ENCODE measurements at regions not wholly inside any gene's neighbourhood (a gene's known extent, or its start where the extent isn't known, plus 50 kb on each side); places are given as distances from the start of the nearest gene placed in this dataset.
"Not testable (repeated sequence)": the region's sequence is repeated elsewhere in the genome, so short reads cannot be mapped to it uniquely, and the experiment has no call there.

GRCh38 chr4:112708772-112709171 lies 71.8 kb downstream of the LARP7 start:
- no peak for TF ChIP-seq CTCF (IDR thresholded peaks at IDR 0.05)
- no peak overlapping the region for H3K4me3 Mint-ChIP-seq
- peaks cover 38% of the 10 kb centered on the region for H3K27me3 Mint-ChIP-seq
- no peak overlapping the region for H3K27ac Mint-ChIP-seq
- ChIA-PET CTCF (no interaction called here), POLR2A (no interaction called here)
- H3K36me3 Mint-ChIP-seq (ENCODE audit: low read depth), result peaks cover 4% of the 10 kb centered on the region
- DNase-seq (no peak), ATAC-seq (ENCODE audit: low read depth) (no peak)
- intact Hi-C loops (cut with micrococcal nuclease), result no loop called here
- no peaks in the 10 kb centered on the region for H3K9me3 Mint-ChIP-seq
- peaks cover 18% of the 10 kb centered on the region for H3K4me1 Mint-ChIP-seq

GRCh38 chr4:112714922-112715901 lies 78.3 kb downstream of the LARP7 start:
- no peak overlapping the region for H3K27ac Mint-ChIP-seq
- intact Hi-C loops (cut with micrococcal nuclease), result no loop called here
- ATAC-seq (ENCODE audit: low read depth), result no peak
- H3K4me1 Mint-ChIP-seq, result peaks cover 5% of the 10 kb centered on the region
- ChIA-PET CTCF (no interaction called here), POLR2A (no interaction called here)
- no peak for DNase-seq
- peaks cover 2% of the 10 kb centered on the region for H3K27me3 Mint-ChIP-seq
- H3K9me3 Mint-ChIP-seq, result no peaks in the 10 kb centered on the region
- no peak for TF ChIP-seq CTCF (IDR thresholded peaks at IDR 0.05)
- no peak overlapping the region for H3K4me3 Mint-ChIP-seq
- H3K36me3 Mint-ChIP-seq (ENCODE audit: low read depth), result no peaks in the 10 kb centered on the region

- no peak overlapping the region for H3K4me3 Mint-ChIP-seq
- no peaks in the 10 kb centered on the region for H3K9me3 Mint-ChIP-seq
- CTCF ChIA-PET, result no interaction called here
- TF ChIP-seq CTCF (IDR thresholded peaks at IDR 0.05), result no peak
- peaks cover 2% of the 10 kb centered on the region for H3K27me3 Mint-ChIP-seq
- POLR2A ChIA-PET, result no interaction called here
- H3K4me1 Mint-ChIP-seq, result peaks cover 5% of the 10 kb centered on the region
- no peak overlapping the region for H3K27ac Mint-ChIP-seq
- DNase-seq (no peak), ATAC-seq (ENCODE audit: low read depth) (no peak)
- no peaks in the 10 kb centered on the region for H3K36me3 Mint-ChIP-seq (ENCODE audit: low read depth)
- intact Hi-C loops (cut with micrococcal nuclease), result no loop called here
Measured at GRCh38 chr4:112717856-112718255, 80.9 kb downstream of the LARP7 start.

- DNase-seq (no peak), ATAC-seq (ENCODE audit: low read depth) (no peak)
- Mint-ChIP-seq H3K27me3 (peaks cover 5% of the 10 kb centered on the region), H3K4me1 (peaks cover 5% of the 10 kb centered on the region), H3K27ac (no peak overlapping the region), H3K36me3 (ENCODE audit: low read depth) (no peaks in the 10 kb centered on the region), H3K9me3 (no peaks in the 10 kb centered on the region), H3K4me3 (no peak overlapping the region)
- ChIA-PET CTCF (no interaction called here), POLR2A (no interaction called here)
- intact Hi-C loops (cut with micrococcal nuclease), result no loop called here
- no peak for TF ChIP-seq CTCF (IDR thresholded peaks at IDR 0.05)
Measured at GRCh38 chr4:112721627-112722026, 84.7 kb downstream of the LARP7 start.

GRCh38 chr4:112726041-112726440 lies 89.1 kb downstream of the LARP7 start:
- ChIA-PET CTCF (no interaction called here), POLR2A (no interaction called here)
- TF ChIP-seq CTCF (IDR thresholded peaks at IDR 0.05), result no peak
- intact Hi-C loops (cut with micrococcal nuclease), result no loop called here
- no peak for ATAC-seq (ENCODE audit: low read depth)
- Mint-ChIP-seq H3K9me3 (no peaks in the 10 kb centered on the region), H3K27me3 (peaks cover 5% of the 10 kb centered on the region), H3K36me3 (ENCODE audit: low read depth) (no peaks in the 10 kb centered on the region), H3K27ac (no peak overlapping the region), H3K4me3 (no peak overlapping the region), H3K4me1 (no peaks in the 10 kb centered on the region)
- DNase-seq, result no peak

GRCh38 chr4:112727728-112728127 lies 90.8 kb downstream of the LARP7 start:
- H3K36me3 Mint-ChIP-seq (ENCODE audit: low read depth); H3K27ac Mint-ChIP-seq; intact Hi-C loops (cut with micrococcal nuclease); POLR2A ChIA-PET; H3K9me3 Mint-ChIP-seq; DNase-seq; H3K27me3 Mint-ChIP-seq; H3K4me1 Mint-ChIP-seq; H3K4me3 Mint-ChIP-seq; ATAC-seq (ENCODE audit: low read depth); CTCF ChIA-PET: not testable (repeated sequence)
